Kidney (tissue), 13 donors: ENCODE measurements at regions not wholly inside any gene's neighbourhood (a gene's known extent, or its start where the extent isn't known, plus 50 kb on each side); places are given as distances from the start of the nearest gene placed in this dataset.

Source experiments
- DNase-seq, 5 donors: peaks; one replicate each; pipeline ENCODE4 v3.0.0-alpha.2; 2013 to 2020
- FAIRE-seq: peaks from 2 replicates; lab custom pipeline; 2012; peaks lifted over from hg19 to GRCh38; lab: Jason Lieb, UNC
- H3K27ac ChIP-seq, 2 donors: one replicate each; pipeline ENCODE4 v1.7.0; 2013; ENCODE audit warnings: low read depth in 2 of 2, low read length in 2 of 2, inconsistent platforms in 1 of 2
- H3K27me3 ChIP-seq: one replicate; pipeline ENCODE4 v1.7.1; 2013; ENCODE audit warnings: low read length, inconsistent platforms; ENCODE audit not compliant: control insufficient read depth, insufficient read depth
- H3K36me3 ChIP-seq, 3 donors: one replicate each; pipeline versions ENCODE4 v1.7.0 to v1.7.1; 2013; ENCODE audit warnings: low read length in 3 of 3, control low read depth in 1 of 3, inconsistent platforms in 1 of 3; ENCODE audit not compliant: insufficient read depth in 3 of 3, control insufficient read depth in 2 of 3
- H3K4me1 ChIP-seq, 3 donors: one replicate each; pipeline versions ENCODE4 v1.7.0 to v1.7.1; 2013; ENCODE audit warnings: low read length in 3 of 3, inconsistent platforms in 1 of 3, low read depth in 1 of 3; ENCODE audit not compliant: control insufficient read depth in 2 of 3, insufficient read depth in 2 of 3
- H3K4me3 ChIP-seq, 3 donors: one replicate each; pipeline versions ENCODE4 v1.7.0 to v1.8.1; 2013; ENCODE audit warnings: low read length in 3 of 3, control low read depth in 1 of 3, inconsistent platforms in 1 of 3
- H3K9ac ChIP-seq, 3 donors: one replicate each; pipeline versions ENCODE4 v1.7.0 to v1.7.1; 2013; ENCODE audit warnings: low read length in 3 of 3, control low read depth in 1 of 3, inconsistent platforms in 1 of 3
- H3K9me3 ChIP-seq, 3 donors: one replicate each; pipeline versions ENCODE4 v1.7.0 to v1.7.1; 2013; ENCODE audit warnings: low read length in 3 of 3, control low read depth in 1 of 3, inconsistent platforms in 1 of 3; ENCODE audit not compliant: control insufficient read depth in 2 of 3, insufficient read depth in 1 of 3
- intact Hi-C: fragments of 100-400 bp; cut with DNase I; formaldehyde crosslinking; loops from one replicate; pipeline ENCODE4 v1.11.1; 2022
- TF ChIP-seq, protein P1 (sequence below): IDR thresholded peaks from 3 replicates; pipeline ENCODE4 v1.5.1; 2012; ENCODE audit warnings: mild to moderate bottlenecking, moderate library complexity, borderline replicate concordance; ENCODE audit not compliant: insufficient read depth; ENCODE audit errors: extremely low read depth
- donor health status: control.
- donor health status: control.
- donor health status: control.
- donor health status: control.
- donor health status: control.
- donor health status: DM: yes; HTN: yes; CAD: no.
- donor health status: Normal renal cell carcinoma (clear cell type).

GRCh38 chr3:168212664-168213285, 117.1 kb upstream of the GOLIM4 start:
- Histone ChIP-seq H3K27me3 (no peaks in the 10 kb centered on the region), H3K36me3 (no peaks in the 10 kb centered on the region), H3K27ac (no peak overlapping the region), H3K9me3 (no peaks in the 10 kb centered on the region), H3K9ac (no peak overlapping the region), H3K4me1 (no peaks in the 10 kb centered on the region), H3K4me3 (no peak overlapping the region)
- TF ChIP-seq, protein P1, sequence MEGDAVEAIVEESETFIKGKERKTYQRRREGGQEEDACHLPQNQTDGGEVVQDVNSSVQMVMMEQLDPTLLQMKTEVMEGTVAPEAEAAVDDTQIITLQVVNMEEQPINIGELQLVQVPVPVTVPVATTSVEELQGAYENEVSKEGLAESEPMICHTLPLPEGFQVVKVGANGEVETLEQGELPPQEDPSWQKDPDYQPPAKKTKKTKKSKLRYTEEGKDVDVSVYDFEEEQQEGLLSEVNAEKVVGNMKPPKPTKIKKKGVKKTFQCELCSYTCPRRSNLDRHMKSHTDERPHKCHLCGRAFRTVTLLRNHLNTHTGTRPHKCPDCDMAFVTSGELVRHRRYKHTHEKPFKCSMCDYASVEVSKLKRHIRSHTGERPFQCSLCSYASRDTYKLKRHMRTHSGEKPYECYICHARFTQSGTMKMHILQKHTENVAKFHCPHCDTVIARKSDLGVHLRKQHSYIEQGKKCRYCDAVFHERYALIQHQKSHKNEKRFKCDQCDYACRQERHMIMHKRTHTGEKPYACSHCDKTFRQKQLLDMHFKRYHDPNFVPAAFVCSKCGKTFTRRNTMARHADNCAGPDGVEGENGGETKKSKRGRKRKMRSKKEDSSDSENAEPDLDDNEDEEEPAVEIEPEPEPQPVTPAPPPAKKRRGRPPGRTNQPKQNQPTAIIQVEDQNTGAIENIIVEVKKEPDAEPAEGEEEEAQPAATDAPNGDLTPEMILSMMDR, result no peak
- intact Hi-C loops, result no loop called here
- FAIRE-seq (no peak), DNase-seq (no peak)

DNA sequence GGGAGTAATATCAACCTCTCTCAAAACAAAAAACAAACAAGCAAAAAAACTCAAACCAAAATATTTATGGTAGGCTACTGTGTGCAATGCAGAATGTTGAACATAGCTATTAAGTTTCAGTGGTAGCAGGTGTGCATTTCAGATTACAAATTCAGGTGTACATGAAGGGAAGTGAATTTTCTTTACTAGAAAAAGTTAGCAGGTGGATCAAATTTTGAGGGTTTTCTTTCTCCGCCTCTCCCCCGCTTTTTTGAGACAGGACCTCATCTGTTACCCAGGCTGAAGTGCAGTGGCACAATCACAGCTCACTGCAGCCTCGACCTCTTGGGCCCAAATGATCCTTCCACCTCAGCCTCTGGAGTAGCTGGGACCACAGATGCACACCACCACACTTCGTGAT, 109.7 kb upstream of the GOLIM4 start:
- no peak for FAIRE-seq
- no peak overlapping the region for H3K9ac ChIP-seq

GRCh38 chr3:168197162-168197561, 101.4 kb upstream of the GOLIM4 start:
- TF ChIP-seq, protein P1, result no peak
- H3K9ac ChIP-seq, result no peak overlapping the region
- H3K36me3 ChIP-seq, result no peaks in the 10 kb centered on the region
- intact Hi-C loops, result no loop called here
- DNase-seq (no peak), FAIRE-seq (no peak)
- H3K27ac ChIP-seq, result no peak overlapping the region
- no peaks in the 10 kb centered on the region for H3K4me1 ChIP-seq
- no peak overlapping the region for H3K4me3 ChIP-seq
- no peaks in the 10 kb centered on the region for H3K27me3 ChIP-seq
- H3K9me3 ChIP-seq, result no peaks in the 10 kb centered on the region

More for the DNA sequence above, 109.7 kb upstream of the GOLIM4 start:
- H3K9me3 ChIP-seq, result no peaks in the 10 kb centered on the region
- no peak overlapping the region for H3K27ac ChIP-seq
- TF ChIP-seq, protein P1, result no peak
- H3K4me3 ChIP-seq, result no peak overlapping the region
- no peaks in the 10 kb centered on the region for H3K36me3 ChIP-seq
- DNase-seq, result no peak
- H3K4me1 ChIP-seq, result no peaks in the 10 kb centered on the region
- intact Hi-C loops, result no loop called here
- H3K27me3 ChIP-seq, result no peaks in the 10 kb centered on the region

GRCh38 chr3:168191856-168192255, 96.1 kb upstream of the GOLIM4 start:
- H3K36me3 ChIP-seq, result no peaks in the 10 kb centered on the region
- no peaks in the 10 kb centered on the region for H3K27me3 ChIP-seq
- intact Hi-C loops, result no loop called here
- H3K9ac ChIP-seq, result no peak overlapping the region
- DNase-seq (no peak), FAIRE-seq (no peak)
- no peak overlapping the region for H3K27ac ChIP-seq
- TF ChIP-seq, protein P1, result no peak
- H3K4me3 ChIP-seq, result no peak overlapping the region
- H3K9me3 ChIP-seq, result no peaks in the 10 kb centered on the region
- no peaks in the 10 kb centered on the region for H3K4me1 ChIP-seq
